ENCODE measurements at regions not wholly inside any gene's neighbourhood (a gene's known extent, or its start where the extent isn't known, plus 50 kb on each side); places are given as distances from the start of the nearest gene placed in this dataset.

DNA sequence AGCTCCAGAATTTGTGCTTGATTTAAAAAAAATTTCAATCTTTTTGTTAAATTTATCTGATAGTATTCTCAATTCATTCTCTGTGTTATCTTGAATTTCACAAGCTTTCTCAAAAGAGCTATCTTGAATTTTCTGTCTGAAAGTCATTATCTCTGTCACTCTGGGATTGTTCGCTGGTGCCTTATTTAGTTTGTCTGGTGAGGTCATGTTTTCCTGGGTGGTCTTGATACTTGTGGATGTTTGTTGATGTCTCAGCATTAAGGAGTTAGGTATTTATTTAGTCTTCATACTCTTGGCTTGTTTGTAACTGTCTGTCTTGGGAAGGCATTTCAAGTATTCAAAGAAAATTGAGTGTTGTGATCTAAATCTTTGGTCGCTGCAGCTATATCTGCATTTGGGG, 106.3 kb downstream of the TNFSF13B start:
- TF ChIP-seq, protein P1, sequence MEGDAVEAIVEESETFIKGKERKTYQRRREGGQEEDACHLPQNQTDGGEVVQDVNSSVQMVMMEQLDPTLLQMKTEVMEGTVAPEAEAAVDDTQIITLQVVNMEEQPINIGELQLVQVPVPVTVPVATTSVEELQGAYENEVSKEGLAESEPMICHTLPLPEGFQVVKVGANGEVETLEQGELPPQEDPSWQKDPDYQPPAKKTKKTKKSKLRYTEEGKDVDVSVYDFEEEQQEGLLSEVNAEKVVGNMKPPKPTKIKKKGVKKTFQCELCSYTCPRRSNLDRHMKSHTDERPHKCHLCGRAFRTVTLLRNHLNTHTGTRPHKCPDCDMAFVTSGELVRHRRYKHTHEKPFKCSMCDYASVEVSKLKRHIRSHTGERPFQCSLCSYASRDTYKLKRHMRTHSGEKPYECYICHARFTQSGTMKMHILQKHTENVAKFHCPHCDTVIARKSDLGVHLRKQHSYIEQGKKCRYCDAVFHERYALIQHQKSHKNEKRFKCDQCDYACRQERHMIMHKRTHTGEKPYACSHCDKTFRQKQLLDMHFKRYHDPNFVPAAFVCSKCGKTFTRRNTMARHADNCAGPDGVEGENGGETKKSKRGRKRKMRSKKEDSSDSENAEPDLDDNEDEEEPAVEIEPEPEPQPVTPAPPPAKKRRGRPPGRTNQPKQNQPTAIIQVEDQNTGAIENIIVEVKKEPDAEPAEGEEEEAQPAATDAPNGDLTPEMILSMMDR (optimal IDR thresholded peaks at IDR 0.05 in 1 of 3, IDR thresholded peaks at IDR 0.05 in 1 of 3, conservative IDR thresholded peaks at IDR 0.05 in 1 of 3; ENCODE audit: extremely low read depth in 1 of 3, insufficient read depth in 2 of 3, low read length in 3 of 3) = no peak
- no peak for TF ChIP-seq EZH2 (IDR thresholded peaks at IDR 0.05; ENCODE audit: low read length)

All from keratinocyte (primary cell).